Cerebellar cortex (tissue), 1 donor: ENCODE measurements at regions not wholly inside any gene's neighbourhood (a gene's known extent, or its start where the extent isn't known, plus 50 kb on each side); places are given as distances from the start of the nearest gene placed in this dataset.

Source experiments
- DNase-seq: peaks from one replicate; pipeline ENCODE4 v3.0.0-alpha.2; 2015; ENCODE audit warnings: low spot score

DNA sequence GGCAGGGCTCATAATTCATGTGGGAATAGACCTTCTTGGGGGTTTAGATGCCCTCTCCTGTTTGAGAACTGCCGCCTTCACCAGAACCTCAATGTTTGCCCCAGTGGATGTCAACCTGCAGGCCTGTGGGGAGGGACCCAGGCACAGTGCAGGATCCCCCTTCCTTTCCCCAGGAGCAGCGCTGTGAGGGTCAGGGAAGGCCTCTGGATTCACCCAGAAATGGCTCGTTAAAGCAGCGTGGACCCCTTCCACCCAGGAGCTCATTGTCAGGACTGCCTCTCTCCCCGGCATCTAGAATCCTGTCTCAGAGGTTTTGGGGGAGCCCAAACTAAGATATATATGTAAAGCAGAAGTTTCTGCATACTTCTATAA lies 188.3 kb downstream of the GADD45G start:
- DNase-seq: no peak

DNA sequence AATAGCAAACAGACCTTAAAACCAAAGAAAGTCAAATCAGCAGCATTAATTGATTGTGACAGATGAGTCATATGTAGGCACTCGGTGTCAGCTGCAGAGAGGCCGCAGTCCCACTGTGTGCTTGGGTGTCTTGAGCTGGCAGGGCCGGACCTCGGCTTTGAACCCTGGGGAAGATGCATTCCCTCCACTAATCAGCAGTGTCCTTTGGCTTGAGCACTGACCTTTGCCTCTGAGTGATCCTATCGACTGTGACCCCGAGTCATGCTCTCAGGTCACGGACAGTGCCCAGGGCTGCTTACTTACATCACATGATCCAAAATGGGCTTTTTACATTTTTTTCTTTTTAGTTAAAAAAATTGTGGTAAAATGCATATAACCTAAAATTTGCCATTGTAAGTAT lies 188.7 kb downstream of the GADD45G start:
- no peak for DNase-seq

DNA sequence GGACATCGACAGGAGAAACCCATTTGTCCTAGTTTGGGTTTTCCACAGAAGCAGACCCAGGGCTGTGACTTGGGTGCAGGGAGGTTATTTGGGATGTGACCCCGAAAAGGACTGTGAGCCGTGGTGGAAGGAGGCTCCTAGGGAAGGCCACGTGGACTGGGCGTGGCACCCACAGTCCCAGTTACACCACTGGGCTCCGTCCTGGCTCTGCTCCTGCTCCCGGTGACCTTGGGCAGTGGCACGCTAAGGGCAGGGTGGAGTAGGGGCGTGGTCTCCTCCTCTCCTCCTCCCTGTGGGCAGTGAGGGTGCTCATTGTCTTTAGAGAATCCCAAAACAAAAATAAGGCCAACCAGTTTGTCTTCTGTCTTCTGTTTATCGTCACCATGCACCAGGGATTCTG lies 190.1 kb downstream of the GADD45G start:
- DNase-seq: no peak

DNA sequence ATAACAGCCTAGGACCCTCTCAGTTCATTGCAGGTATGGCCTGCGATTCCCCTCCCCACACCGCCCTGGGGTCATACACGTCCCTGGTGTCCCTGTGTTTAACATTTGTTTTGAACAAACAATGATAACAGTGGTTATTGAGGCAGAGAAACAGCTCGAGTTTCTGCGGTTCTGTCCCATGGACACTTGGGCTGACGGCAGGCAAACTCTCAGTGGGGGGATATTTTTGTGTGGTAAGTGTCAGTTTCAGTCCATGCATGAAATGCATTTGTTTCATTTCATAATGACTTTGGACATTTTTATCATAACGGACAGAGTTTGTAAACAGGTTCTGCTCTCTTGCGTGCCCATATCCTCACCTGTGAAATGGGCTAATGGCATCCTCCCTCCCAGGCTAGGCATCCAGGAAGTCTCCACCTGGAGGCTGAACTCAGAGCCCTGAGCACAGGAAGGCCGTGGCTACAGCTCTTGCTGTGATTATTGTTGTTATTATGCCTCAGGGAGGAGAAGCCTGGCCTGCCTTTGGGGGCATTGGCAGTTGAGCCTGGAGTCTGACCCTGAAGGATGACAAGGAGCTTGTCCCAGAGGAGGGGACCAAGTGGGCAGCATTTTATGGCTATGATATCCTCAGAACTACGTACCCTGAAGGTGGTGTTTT lies 190.9 kb downstream of the GADD45G start:
- DNase-seq: no peak

DNA sequence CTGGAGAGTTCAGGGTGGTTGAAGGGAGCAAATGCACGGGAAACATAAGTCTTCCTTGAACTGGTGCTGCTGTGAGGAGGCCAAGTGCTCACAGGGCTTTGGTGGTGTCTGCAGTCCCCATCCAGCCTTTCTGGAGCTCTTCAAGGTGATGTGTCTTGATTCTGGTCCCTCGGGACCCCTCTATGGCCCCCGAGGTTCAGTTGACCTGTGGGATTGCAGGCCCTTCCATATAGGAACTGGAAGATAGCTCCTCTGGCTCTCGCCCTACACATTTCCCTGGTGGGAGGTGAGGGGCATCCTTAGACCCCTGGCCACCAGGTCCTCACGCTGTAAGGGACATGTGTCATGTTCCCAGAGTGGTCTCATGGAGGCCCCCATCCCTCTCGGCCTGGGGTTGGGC lies 191.8 kb downstream of the GADD45G start:
- no peak for DNase-seq

DNA sequence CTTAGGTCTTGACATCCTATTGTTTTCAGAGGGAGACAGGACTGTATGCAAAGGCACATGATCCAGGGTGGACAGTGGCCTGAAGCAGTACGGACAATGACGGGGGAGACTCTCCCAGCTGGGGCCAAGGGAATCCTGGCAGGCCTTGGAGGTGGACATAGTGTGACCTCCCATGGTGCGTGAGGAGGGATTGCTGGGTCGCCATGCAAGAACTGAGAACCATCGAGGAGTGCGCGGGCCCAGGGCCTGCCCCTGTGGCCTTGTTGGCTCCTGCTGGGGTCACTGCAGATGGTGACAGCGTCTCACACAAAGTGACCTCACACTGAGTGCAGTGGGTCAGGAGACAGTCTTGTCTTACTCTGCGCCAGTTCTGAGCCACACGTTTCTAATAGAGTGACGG lies 192.4 kb downstream of the GADD45G start:
- DNase-seq: no peak

DNA sequence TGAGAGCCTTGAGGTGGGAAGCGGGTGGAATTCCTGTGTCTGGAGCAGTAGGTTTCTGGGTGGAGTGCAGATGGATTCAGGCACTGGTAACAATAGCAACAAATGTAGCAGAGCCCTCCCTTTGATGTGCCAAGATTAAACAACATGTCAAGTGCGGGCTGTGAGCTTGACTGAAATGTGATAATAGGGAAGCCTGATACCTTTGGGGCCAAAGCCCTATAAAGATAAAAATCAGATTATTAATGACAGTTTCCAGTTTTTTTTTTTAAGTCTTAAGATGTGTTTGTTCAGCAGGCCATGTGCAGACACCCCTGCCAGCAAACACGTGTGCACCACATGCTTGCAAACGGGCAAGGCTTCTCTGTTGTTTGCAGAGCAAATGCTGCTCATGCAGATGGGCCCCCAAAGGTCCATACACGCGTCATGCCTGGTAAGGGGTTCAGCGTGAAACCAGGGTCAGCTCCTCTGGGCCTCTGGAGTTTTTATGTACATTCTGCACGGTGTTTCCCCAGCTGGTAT lies 193.2 kb downstream of the GADD45G start:
- no peak for DNase-seq

DNA sequence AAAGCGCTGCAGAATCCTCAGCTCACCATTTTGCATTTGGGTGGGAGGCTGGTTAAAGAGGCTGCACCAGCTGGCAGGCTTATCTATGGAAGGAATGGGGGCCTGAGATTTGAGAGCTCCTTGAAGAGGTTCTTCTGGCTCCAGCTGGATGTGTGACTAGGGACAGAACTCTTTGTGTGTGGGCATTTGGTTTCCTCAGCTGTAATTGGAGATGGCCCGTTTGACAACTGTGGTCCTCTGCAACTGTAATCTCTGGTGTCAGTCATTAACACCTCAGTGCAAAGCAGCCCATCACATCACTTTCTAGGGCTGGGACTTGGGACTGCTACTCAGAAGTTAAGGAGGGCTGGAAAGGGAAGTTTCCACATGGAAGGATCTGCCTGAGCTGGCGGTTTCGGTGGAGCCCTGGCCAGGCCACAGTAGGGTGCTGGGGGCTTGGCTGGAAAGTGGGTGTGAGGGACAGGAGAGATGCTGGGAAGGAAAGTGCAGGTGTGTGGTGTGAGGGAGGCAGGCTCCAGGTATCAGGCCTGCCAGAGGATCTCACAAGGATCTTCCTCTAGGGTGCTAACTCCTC lies 193.8 kb downstream of the GADD45G start:
- DNase-seq: no peak

DNA sequence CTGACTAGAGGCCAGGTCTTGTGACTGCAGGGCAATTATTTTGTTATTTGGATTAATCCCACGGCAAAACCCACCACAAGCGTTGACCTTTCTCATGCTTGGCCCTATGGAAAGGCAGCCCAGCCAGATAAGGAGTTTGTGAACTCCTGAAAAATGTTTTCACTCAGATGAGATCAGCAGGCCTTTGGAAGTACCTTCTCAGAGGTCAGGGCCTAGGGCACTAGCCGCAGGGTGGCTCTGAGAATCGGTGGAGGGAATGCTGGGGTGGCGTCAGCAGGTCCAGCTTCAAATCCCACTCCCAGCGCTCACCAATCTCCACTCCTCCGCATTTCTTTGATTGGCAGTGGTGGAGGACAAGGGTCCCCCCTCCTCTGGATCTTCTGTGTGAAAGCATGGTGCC lies 194.4 kb downstream of the GADD45G start:
- DNase-seq: no peak

DNA sequence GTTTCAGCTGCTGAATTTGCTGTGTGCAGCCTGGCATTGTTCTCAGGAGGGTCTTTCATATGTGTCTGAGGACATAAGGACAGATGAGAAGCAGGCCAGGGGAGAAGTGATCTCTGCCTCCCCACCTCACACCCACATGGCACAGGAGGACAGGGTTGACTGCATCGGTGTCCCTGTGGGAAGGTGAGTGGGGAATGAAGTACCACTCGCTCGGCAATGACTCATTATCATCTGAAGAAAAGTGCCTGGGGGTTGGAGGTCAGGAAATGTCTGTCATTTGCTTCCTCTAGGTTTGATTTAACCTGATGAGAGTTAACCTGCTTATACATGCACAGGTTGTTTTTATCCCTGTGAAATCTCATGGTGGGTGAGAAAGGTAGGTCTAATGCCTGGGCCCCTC lies 195.0 kb downstream of the GADD45G start:
- DNase-seq: no peak

DNA sequence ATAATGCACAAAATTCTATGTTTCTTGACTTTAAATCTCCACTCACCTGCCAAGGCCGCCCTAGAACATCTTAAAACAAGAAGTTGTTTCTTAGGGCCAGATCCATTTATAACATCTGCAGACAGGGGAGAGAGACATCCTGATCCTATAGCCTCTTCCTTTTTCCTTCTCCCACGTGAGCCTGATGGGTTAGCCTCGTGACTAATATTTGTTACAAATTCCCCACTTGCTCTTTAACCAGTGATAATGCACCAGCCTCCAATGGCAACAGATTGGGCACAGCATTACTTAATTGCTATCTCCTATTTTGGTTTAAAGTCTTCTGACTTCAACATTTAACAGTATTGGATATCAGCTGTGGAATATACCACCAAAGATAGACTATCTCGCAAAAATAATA lies 196.5 kb downstream of the GADD45G start:
- no peak for DNase-seq

DNA sequence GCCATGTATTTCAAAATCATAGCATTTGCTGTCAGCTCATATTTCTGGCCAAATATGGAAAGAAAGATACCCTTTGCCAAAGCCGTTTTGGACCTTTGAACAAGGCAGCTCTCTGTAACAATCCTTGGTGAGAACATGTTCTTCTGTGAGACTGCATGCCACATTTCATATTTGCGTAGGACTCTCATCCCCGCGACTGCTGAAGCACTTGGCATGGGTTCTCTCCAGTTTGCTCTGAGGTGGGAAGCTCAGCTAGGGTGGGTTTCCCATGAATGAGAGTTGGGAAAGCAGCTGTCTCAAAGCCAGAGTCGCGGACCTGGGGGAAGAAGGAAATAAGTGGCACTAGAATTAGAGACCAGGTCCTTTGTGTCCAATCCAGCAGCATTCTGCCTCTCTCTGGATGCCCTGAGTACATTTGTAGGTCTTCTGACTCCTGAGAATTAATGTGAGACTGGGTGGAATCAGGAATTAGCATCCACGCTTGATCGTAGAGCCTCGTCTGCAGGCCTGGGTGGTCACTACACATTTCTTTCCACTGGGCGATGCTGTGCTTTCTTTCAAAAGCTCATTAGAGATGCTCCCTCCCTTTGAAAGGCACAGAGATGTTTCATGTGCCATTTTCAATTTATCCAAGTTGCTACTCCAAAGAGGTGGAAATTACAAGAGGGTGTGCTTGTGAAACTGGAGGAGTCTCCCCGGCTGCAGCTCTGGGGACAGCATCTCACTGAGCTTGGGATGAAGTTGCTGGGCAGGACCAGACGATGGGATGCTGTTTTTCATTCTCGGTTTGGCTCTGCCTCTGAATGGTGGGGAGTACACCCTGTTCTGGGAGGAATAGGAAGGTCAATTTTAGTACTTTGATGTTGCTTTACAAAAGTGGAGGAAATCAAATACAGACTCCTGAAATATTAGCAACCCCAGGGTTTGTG lies 197.2 kb downstream of the GADD45G start:
- DNase-seq: no peak

DNA sequence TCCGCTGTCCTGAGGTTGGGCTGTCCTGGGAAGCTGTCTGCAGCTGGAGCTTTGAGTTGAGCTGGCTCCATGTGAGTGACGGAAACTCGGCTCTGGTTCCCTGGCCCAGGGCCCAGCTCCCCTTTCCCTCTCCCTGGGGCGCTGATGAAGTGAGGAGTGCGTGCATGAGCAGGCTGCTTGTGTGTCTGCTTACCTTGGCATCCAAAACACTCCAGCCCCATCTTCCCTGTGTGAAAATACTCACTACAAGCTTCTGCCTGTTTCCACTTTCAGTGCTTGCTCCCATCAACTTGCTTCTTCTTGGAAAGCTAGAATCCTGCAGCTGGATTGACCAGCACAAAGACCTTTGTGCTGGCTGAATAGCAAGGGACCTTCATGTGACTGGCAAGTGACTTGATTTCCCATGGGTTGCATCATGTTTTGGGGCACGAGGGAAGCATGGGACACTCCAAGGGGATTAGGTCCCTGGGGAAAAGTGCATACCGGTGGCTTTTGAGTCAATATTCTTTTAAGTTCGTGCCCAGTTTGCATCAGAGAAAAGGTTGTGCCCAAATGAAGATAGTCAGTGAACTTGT lies 198.1 kb downstream of the GADD45G start:
- DNase-seq: no peak

DNA sequence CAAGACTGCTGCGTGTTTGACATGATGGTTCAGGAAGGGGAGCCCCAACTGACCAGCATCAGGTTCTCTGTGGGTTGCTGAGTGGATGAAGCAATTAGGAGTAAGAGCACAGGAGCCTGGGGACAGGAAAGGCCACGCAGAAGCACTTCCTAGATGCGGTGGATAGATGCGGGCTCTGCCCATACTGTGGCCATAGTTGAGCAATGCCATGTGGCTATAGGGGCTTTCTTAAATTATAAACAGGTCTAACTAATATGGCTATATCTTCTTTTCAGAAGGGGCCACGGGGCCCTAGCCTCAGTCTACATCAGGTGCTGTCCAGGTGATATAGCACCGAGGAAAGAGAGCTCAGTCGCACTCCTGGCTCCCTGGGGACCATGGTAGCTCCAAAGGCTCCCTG lies 198.6 kb downstream of the GADD45G start:
- no peak for DNase-seq

DNA sequence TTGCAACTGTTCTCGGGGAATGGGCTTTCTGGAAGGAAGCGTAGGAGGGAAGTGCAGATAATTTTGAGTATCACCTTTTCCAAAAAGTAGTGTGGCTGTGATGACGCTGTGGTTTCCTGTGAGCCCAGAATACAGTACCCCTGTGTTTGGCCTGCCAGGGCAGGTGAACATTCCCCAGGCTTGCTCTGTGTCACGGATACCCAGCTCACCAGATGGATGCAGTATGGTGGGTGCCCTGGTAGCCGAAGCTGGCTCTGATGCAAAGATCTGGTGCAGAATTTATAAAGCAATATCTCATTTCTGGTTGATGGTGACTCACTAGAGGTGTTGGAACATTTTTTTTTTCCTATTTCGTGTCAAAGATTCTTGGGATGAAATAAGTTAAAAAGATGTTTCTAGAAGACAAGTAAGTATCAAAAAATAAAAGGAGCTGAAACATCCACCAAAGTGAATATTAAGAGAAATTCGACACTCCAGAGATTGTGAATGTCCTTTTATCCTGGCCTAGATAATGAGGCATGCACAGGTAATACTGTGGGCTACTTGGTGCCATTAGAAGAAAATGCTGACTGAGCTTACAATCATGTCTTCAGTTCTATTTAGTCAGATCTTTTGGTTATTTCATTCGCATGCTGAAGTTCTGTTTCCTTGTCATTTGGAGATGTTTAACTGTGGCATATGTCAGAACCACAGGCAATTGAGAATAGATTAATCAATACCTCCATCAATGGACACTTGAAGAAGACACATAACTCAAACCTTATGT lies 200.1 kb downstream of the GADD45G start:
- DNase-seq: no peak

DNA sequence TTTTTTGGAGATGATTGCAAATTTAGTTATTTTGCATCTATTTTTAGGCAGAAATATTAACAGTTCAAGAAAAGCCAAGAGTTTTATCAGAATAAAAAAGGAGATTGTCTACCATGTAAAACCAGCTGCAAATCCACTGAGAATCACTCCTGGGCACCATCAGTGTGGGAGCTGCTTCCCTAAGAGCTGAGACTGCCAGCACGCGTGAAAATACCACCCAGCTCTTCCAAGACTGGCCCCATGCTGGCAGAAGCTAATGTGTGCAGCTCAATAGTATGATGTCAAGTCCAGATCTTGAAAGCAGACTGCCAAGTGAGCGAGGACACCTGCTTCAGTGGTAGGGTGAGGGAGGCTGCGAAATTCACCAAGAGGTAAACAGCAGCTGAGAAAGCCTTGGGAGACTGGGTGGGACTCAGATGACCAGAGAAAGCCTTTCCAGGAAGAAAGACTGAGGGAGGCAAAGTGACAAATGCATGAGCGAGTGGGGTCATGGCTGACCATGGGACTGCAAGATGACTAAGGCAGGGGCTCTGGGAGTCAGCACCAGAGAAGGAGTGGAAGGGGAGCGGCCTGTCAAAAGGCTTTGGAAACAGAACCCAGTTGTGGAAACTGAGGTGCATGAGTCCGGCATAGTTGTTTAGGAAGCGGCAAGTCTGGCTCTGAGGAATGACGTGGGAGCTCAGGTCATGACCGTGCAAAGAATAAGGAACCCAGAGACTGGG lies 200.9 kb downstream of the GADD45G start:
- DNase-seq: no peak

DNA sequence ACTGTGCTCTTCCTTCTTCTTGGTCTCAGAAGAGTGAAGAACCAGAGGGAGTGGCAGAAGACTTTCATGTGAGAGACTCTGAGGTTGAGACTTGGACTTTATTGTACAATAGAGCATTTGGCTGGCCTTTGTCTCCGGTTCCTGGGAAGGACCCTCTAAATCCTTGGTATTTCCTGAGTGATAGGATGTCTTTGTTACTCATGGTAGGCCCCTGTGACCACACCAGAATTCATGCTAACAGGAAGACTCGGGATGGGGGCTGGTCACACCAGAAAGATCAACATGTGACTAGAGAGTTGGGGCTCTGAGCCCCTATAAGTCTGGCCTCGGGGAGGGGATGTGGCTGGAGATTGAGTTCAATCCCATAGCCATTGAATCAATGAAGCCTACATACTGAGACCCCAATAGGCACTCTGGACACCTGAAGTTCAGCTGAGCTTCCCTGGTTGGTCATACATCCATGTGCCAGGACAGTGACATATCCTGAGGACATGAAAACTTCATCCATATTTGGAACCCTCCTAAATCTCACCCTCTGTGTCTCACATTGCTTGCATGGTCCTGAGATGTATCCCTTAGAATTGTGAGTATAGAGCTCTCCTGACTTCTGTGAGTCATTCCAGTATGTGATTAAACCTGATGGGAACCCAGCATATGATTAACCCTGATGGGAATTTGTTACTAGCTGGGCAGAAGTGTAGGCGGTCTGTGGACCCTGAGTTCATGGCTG lies 201.7 kb downstream of the GADD45G start:
- DNase-seq: no peak

DNA sequence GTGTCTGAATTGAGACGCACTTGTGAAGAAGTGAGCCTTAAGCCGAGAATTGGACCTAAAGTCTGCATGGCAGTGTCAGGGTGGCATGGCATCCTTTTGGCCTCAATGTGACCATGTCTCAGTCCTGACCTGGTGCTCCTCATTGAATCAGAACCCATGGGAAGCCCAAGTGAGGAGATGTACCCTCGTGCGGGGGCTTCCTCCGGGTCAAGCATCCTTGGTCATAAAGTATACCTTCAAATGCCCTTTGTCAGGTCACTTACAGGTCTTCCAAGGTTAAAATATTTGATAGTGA lies 202.2 kb downstream of the GADD45G start:
- no peak for DNase-seq

DNA sequence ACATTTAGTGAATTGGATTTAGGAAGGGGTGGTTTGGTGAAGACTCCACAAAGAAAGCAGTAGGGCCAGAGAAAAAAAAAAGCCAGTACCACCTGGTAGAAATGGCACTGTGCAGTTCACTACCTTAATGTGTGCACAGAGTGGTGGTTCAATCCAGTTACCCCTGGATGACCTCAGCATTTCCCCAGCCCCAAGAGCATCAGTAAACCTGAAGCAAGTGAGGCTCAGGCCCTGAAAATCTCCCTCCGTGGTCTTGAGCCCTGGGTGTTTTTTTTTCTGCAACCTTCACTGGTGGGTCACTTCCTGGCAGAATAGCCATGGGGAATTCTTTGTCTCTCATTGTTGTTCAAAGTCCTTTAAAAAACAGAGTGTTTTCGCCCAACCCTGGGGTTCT lies 202.9 kb downstream of the GADD45G start:
- DNase-seq: no peak

DNA sequence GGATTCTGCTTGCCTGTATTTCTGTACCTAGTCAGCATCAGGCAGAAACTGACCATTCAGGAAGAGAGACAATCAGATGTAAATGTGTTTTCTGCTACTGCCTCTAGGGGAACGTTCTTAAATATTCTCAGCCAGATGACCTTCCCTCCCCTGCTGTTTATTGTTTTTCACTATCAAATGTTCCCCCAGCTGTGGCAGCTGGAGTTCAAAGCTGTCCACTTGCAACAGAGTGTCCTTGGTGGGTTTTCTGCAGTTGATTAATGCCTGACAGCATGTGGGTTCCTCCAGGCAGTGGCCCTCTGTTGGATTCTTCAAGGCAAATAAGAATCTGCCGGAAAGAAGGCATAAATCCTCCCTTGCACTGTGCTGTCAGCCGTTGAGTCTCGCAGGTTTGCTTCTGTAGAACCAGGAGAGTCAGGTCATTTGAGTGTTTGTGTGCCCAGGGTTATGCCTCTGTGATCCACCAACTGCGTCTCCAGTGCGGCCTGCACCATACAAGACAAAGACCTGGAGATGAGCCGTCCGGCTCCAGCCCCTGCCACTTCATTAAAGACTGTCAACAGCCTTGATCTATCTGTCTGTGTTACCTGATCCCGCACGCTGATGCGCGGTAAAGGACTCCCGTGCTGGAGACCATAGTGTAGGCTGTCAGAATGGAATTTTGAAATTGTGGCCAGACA lies 203.4 kb downstream of the GADD45G start:
- DNase-seq: no peak
